ENCODE measurements at regions not wholly inside any gene's neighbourhood (a gene's known extent, or its start where the extent isn't known, plus 50 kb on each side); places are given as distances from the start of the nearest gene placed in this dataset.

GRCh38 chr15:39095218-39095879, 485.5 kb upstream of the THBS1 start:
- H3K4me2 ChIP-seq = no peak overlapping the region
- H3K4me3 ChIP-seq = no peak overlapping the region
- no peak for DNase-seq (ENCODE audit: low read depth in 1 of 2, low spot score in 1 of 2)
- H3K27ac ChIP-seq = peak overlapping the region in 1 of 2 experiments; percentile 52; a peak in 1 of 6 replicates
- no peak for ATAC-seq
- CTCF ChIA-PET = no interaction called here
- TF ChIP-seq FOXS1 (CRISPR knock-in tag; IDR thresholded peaks at IDR 0.05) (no peak), TFCP2L1 (CRISPR knock-in tag; IDR thresholded peaks at IDR 0.05) (no peak), HEYL (CRISPR knock-in tag; IDR thresholded peaks at IDR 0.05) (no peak), BHLHE40 (IDR thresholded peaks at IDR 0.05; ENCODE audit: low read depth, low read length) (no peak), HOXB5 (CRISPR knock-in tag; IDR thresholded peaks at IDR 0.05) (no peak), HES2 (IDR thresholded peaks at IDR 0.05) (no peak), RNF2 (IDR thresholded peaks at IDR 0.05; ENCODE audit: borderline replicate concordance, low read depth) (no peak), MAFK (IDR thresholded peaks at IDR 0.05; ENCODE audit: partially characterized antibody) (no peak), RFX5 (IDR thresholded peaks at IDR 0.05) (no peak), NPAS2 (CRISPR knock-in tag; IDR thresholded peaks at IDR 0.05; ENCODE audit: borderline replicate concordance) (no peak)
- POLR2A ChIA-PET = no interaction called here
- FAIRE-seq = no peak
- WGBS (ENCODE audit: missing lambda C conversion rate) = 88% methylated on average over 8 of the region's 8 CpGs
- H3K4me1 ChIP-seq = peaks cover 3% of the 10 kb centered on the region
- no peaks in the 10 kb centered on the region for H3K9me3 ChIP-seq

DNA sequence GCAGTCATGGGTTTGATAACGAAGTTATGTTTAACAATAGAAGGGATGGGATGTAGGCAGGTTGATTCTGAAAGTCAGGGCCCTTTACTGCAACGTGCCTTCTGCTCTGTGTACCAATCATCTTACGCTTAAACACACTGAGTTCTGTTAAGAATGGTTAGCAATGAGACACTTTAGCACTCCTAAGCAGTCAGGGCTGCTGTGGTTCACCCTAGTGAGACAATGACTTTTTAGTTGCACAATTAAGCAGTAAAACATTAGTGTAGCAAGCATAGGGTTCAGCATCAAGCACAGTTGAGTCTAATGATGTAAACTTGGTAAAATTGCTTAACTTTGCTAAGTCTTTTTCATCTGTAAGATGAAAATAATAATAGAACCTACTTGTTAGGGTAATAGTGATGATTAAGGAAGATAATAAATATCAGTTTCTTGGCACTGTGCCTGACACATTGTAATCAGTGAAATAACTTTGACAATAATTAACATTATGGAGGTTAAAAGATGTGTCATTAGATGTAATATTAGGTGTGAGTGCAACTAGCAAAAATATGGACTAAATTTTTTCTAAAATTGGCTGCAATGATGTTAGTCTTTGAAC, 484.2 kb upstream of the THBS1 start:
- no peak overlapping the region for H3K27ac ChIP-seq
- ATAC-seq (no peak), DNase-seq (ENCODE audit: low read depth in 1 of 2, low spot score in 1 of 2) (no peak), FAIRE-seq (no peak)
- no peak overlapping the region for H3K4me2 ChIP-seq
- peaks cover 3% of the 10 kb centered on the region for H3K4me1 ChIP-seq
- TF ChIP-seq BHLHE40 (IDR thresholded peaks at IDR 0.05; ENCODE audit: low read depth, low read length) = no peak
- TF ChIP-seq FOXS1 (CRISPR knock-in tag; IDR thresholded peaks at IDR 0.05) = no peak
- TF ChIP-seq CHD4 (IDR thresholded peaks at IDR 0.05; ENCODE audit: borderline replicate concordance) = no peak
- TF ChIP-seq NFE2L2 (conservative IDR thresholded peaks at IDR 0.05; ENCODE audit: low read length) = no peak
- no peak for TF ChIP-seq HOXA7 (CRISPR knock-in tag; IDR thresholded peaks at IDR 0.05)
- no peak for TF ChIP-seq ZNF302 (CRISPR knock-in tag; IDR thresholded peaks at IDR 0.05)
- TF ChIP-seq POLR2A (IDR thresholded peaks at IDR 0.05; ENCODE audit: low read length) = no peak
- no peak for TF ChIP-seq GATA3 (IDR thresholded peaks at IDR 0.05; ENCODE audit: borderline replicate concordance)
- no peaks in the 10 kb centered on the region for H3K9me3 ChIP-seq
- CTCF ChIA-PET = no interaction called here
- H3K4me3 ChIP-seq = no peak overlapping the region
- POLR2A ChIA-PET = no interaction called here
- 84% methylated on average over 3 of the region's 3 CpGs for WGBS (ENCODE audit: missing lambda C conversion rate)

DNA sequence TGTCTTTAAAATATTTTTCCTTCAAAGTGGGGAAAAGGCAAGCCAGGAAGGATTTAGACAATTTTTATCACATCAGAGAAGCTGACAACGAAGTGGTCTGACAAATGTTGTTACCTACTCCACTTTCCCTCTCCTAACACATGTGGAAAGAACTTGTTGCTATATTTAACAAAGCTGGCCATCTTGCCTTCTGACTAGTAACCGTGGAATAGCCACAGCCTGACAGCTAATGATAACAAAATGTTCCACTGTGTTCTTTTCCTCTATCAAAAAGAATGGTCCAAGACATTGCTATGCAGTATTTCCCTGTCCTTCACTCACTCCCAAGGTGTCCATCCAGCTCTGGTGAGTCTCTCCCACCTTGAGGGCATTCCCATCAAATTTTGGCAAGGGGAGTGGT, 481.4 kb upstream of the THBS1 start:
- Histone ChIP-seq H3K27ac (no peak overlapping the region), H3K9me3 (no peaks in the 10 kb centered on the region), H3K4me3 (no peak overlapping the region), H3K4me1 (no peaks in the 10 kb centered on the region; the same call in 2 of the 3 replicates), H3K4me2 (no peak overlapping the region)
- no peak for ATAC-seq
- ChIA-PET POLR2A (no interaction called here), CTCF (interaction anchor here (1.0 kb wide), 1 partner anchor 104 kb away, joined by 3 read pairs; no protein-coding TSS in a partner anchor)
- no peak for FAIRE-seq
- WGBS (ENCODE audit: missing lambda C conversion rate) = 76% methylated on average over 2 of the region's 2 CpGs
- TF ChIP-seq NPAS2 (CRISPR knock-in tag; IDR thresholded peaks at IDR 0.05; ENCODE audit: borderline replicate concordance) = no peak
- no peak for TF ChIP-seq RFX5 (IDR thresholded peaks at IDR 0.05)
- no peak for TF ChIP-seq BHLHE40 (IDR thresholded peaks at IDR 0.05; ENCODE audit: low read depth, low read length)
- no peak for TF ChIP-seq MAX (IDR thresholded peaks at IDR 0.05)
- TF ChIP-seq, protein P1, sequence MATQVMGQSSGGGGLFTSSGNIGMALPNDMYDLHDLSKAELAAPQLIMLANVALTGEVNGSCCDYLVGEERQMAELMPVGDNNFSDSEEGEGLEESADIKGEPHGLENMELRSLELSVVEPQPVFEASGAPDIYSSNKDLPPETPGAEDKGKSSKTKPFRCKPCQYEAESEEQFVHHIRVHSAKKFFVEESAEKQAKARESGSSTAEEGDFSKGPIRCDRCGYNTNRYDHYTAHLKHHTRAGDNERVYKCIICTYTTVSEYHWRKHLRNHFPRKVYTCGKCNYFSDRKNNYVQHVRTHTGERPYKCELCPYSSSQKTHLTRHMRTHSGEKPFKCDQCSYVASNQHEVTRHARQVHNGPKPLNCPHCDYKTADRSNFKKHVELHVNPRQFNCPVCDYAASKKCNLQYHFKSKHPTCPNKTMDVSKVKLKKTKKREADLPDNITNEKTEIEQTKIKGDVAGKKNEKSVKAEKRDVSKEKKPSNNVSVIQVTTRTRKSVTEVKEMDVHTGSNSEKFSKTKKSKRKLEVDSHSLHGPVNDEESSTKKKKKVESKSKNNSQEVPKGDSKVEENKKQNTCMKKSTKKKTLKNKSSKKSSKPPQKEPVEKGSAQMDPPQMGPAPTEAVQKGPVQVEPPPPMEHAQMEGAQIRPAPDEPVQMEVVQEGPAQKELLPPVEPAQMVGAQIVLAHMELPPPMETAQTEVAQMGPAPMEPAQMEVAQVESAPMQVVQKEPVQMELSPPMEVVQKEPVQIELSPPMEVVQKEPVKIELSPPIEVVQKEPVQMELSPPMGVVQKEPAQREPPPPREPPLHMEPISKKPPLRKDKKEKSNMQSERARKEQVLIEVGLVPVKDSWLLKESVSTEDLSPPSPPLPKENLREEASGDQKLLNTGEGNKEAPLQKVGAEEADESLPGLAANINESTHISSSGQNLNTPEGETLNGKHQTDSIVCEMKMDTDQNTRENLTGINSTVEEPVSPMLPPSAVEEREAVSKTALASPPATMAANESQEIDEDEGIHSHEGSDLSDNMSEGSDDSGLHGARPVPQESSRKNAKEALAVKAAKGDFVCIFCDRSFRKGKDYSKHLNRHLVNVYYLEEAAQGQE (IDR thresholded peaks at IDR 0.05) = no peak
- TF ChIP-seq GATA3 (IDR thresholded peaks at IDR 0.05; ENCODE audit: borderline replicate concordance) = no peak
- TF ChIP-seq FOXS1 (CRISPR knock-in tag; IDR thresholded peaks at IDR 0.05) = no peak
- TF ChIP-seq, protein P2, sequence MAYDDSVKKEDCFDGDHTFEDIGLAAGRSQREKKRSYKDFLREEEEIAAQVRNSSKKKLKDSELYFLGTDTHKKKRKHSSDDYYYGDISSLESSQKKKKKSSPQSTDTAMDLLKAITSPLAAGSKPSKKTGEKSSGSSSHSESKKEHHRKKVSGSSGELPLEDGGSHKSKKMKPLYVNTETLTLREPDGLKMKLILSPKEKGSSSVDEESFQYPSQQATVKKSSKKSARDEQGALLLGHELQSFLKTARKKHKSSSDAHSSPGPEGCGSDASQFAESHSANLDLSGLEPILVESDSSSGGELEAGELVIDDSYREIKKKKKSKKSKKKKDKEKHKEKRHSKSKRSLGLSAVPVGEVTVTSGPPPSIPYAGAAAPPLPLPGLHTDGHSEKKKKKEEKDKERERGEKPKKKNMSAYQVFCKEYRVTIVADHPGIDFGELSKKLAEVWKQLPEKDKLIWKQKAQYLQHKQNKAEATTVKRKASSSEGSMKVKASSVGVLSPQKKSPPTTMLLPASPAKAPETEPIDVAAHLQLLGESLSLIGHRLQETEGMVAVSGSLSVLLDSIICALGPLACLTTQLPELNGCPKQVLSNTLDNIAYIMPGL (CRISPR knock-in tag; IDR thresholded peaks at IDR 0.05; ENCODE audit: borderline replicate concordance) = no peak
- no peak for TF ChIP-seq POLR2A (IDR thresholded peaks at IDR 0.05; ENCODE audit: low read length)
- TF ChIP-seq RCOR1 (IDR thresholded peaks at IDR 0.05; ENCODE audit: low read depth, low read length) = no peak
- no peak for TF ChIP-seq MYC (IDR thresholded peaks at IDR 0.05; ENCODE audit: borderline replicate concordance, low read length)
- no peak for TF ChIP-seq NR3C1 (IDR thresholded peaks at IDR 0.05)
- DNase-seq (ENCODE audit: low read depth in 1 of 2, low spot score in 1 of 2) = no peak

Measured in A549 (cell line).